CD4-positive, alpha-beta T cell treated with Interleukin-17A for 1 hour (primary cell): ENCODE measurements at regions not wholly inside any gene's neighbourhood (a gene's known extent, or its start where the extent isn't known, plus 50 kb on each side); places are given as distances from the start of the nearest gene placed in this dataset.
A peak's percentile ranks its signal among the peaks of the same experiment; 100 is the strongest.

Source experiments
- DNase-seq: peaks from one replicate; pipeline ENCODE4 v3.0.0-alpha.2; 2020

DNA sequence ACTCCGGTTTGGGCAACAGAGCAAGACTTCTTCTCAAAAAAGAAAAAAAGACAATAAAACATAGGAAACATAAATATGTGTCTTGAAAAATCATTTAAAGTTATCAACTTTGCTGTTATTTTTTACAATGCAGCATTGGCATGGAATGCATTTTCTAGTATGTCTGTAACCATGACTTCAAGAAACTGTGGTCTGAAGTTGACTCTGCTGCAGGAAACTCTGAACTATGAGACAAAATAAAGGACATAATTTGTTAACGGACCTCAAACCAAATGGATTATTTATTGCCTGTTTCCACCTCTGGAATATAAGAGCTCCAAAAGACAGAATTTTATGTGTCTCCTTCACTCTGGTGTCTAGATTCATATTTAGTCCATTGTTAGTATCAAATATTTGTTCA, 79.1 kb downstream of the TRIB2 start:
- DNase-seq: no peak

DNA sequence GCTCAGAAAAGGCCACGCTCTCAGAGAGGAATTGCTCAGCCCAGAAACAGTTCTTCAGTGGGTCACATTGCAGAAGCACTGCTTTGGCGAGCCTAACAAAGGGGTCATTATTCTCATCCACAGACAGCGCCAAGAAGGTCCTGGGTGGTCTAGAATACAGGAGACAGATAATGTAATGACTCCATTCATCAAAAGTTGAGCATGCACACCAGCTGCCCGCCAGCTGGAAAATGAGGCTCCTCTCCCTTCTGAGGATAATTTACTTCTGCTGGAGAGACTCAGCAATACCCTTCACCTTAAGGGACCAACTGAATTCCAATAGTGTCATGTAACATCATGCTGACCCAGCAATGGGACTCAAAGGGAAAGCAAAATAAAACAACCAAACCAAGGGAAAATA, 79.9 kb downstream of the TRIB2 start:
- DNase-seq: no peak

DNA sequence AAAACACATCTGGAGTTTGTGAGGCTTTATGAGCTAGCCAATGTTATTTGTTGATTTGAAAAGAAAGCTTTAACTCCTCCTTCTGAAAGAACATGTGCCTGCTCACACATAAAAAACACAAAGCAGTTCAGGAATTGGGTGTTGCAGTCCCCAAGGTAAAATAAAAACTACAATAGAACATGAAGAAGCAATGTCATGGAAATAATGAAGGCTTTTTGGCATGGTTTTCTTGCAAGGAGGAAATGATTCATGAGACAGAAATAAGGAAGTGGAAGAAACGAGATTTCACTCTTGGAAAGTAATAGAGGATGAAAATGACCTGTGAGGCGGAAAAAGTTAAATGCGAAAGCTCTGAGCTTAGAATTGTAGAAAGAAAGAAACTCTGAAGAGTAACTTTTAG, 81.1 kb downstream of the TRIB2 start:
- DNase-seq: no peak

DNA sequence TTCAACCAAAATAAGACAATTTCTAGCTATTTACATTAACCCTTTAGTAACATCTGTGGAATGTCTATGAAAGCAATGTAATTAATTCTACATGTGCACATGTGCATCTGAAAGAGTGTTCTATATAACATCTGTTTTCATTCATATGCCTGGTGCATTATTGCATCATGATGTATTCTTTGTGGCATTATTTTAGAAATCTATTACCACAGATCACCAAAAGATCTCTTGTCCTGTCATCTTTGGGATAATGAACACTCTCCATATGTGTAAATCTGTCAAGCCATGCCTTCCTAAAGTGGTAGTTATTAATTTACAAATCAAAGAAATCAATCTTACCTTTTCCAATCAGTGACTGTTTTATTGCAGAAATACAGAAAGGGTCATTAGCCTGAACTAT, 86.9 kb downstream of the TRIB2 start:
- DNase-seq: no peak

DNA sequence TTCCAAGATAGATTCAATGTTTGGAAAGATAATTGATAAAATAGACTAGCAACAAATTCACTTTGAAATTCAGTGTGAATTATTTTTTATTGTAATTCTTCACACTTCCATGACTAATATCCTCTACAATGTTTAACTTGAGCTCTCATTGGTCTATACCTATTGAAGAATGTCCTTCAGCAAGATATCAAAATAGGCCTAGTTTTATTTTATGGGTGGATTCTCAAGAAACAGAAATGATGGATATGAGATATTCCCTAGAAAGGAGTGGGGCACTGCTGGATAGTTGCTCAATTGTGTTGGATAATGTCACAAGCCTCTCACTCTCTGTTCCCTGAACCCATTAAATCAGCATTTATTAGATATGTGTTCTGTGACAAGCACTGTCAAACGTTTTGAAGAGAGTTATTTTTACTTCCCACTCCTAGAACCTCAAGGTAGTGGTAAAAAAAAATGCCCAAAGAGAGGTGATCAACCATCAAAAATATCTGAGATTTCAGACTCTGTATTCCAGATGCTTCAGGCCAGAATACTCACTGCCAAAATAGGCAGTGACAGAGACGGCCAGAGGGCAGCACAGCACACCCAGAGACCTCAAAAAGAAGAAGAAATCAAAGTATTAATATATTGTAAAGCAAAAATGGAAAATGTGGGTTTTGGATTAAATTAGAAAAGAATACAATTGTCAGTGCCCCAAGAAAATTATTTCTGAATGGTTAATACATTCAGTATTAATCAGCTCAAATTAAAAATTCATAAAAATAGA, 87.5 kb downstream of the TRIB2 start:
- DNase-seq: no peak

DNA sequence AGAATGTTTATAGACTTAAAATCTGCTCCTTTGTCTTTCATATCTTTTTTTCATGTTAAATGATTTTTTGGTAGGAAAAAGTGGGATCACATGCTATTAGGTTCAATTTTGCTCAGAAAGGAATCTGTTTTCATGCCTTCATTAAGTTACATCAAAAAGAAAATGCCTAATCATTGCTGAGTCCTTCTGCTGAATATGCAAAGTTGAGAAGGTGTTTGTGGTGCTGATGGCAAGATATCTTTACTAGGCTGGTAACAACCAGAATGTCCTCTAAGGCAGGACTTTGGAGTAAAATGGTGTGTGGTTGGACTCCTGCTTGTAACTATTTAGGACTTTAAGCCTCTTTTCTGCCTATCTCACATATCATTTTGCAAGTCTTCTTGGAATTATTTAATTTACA, 88.3 kb downstream of the TRIB2 start:
- no peak for DNase-seq

DNA sequence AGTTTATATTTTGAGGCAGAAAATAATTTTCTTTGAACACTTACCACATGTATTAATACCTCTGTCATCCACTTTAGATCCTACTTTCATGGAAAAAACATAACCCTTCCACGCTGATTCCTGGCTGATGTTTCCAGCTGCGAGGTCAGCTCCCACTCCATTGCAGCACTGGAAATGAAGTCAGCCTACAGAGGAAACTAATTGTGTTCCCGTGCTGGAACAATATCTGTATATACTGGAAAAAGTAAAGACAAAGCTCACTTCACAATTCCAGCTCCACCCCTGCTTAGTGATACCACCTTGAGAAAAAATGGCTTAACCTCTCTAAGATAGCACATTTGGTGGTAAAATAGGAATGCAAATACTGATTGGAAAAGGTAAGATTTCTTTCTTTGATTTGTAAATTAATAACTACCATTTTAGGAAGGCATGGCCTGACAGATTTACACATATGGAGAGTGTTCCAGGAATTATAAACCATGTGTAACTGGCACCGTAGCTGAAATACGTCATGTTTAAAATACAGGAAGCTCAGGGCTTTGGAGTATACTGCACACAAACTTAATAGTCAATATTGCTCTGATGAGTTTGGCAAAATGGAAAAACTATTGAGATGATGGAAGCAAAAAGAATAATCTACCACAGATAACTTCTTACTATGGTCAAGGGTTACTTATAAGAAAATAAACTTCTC, 90.0 kb downstream of the TRIB2 start:
- DNase-seq: no peak

DNA sequence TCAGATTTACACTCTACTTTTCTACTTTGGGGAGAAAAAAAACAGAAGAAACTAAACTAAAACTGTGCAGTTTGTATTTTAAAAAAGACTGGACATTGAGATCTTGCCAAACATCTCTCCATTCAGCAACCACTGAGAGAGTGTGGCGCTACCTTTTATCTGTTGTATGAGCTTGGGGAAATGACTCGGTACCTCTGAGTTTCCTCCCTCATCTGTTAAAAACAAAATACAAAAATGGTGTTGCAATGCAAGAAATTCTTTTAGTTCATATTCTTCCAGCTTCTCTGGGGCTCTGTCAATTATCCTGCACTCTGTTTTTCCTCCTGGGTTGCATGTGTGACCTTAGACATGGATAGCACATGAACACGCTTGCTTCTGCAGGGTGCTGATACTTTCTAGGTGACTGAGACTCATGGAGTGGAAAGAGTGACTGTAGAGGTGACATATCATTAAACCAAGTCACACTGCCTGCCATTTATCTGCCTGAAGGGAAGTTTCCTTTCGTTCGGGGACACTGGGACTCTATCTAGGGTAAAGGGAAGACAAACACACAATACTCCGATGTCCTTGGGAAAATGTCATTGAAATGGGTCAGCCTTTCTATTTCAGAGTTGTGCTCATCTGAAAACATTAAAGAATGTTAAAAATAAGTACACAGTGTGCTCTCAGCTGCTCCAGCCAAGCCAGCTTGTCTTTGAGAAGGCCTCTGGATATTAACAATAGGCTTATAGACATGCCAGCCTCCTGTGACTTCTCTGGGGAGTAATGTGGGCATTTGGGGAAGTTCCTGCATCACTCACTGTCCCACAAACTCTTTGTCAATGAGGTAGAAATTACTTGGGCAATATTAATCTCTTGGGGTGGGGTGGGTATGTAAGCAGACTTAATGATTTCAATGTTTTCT, 91.4 kb downstream of the TRIB2 start:
- DNase-seq: no peak

DNA sequence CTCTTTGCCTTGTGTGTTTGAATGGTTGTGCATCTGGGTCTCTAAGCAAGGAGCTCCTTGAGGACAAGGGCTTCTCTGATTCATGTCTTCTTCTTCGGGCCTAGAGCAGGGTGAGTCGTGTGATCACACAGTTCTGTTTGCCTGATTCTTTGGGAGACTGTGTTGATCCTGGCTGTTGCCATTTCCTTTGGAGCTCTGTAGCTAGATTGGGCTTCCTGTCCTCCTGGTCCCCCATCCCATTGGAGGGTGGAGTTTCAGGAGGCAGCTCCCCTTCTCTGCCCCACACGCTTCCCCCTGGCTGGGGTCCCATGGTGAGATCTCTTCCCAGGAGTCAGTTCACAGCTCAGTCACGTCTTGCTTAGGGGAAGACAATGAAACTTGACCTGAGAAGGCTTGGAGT, 92.8 kb downstream of the TRIB2 start:
- no peak for DNase-seq

DNA sequence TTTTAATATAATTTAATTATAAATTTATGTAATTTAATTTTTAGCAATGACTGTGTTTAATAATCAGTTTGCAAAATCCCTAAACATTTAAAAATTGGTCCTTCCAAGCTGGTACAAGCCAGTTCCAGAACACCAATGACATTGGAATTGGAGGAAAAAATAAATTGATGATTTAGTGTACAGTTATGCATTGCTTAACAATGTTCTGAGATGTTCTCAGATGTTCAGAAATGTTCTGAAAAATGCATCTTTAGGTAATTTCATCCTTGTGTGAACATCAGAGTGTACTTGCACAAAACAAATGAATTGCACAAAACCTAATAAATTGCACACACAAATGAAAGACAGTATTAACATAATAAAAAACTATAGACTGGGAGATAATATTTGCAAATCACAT, 95.2 kb downstream of the TRIB2 start:
- DNase-seq: no peak

DNA sequence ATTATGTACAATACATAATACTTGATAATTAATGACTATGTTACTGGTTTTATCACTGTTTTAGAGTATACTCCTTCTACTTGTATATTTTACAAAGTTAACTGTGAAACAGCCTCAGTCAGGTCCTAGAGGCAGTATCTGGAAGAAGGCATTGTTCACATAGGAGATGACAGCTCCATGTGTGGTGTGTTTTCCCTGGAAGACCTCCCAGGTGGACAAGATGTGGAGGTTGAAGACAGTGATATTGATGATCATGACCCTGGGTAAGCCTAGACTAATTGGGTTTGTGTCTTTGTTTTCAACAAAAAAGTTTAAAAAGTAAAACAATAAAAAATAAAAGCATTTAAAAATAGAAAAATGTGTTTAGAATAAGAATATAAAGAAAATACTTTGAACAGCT, 96.4 kb downstream of the TRIB2 start:
- no peak for DNase-seq

DNA sequence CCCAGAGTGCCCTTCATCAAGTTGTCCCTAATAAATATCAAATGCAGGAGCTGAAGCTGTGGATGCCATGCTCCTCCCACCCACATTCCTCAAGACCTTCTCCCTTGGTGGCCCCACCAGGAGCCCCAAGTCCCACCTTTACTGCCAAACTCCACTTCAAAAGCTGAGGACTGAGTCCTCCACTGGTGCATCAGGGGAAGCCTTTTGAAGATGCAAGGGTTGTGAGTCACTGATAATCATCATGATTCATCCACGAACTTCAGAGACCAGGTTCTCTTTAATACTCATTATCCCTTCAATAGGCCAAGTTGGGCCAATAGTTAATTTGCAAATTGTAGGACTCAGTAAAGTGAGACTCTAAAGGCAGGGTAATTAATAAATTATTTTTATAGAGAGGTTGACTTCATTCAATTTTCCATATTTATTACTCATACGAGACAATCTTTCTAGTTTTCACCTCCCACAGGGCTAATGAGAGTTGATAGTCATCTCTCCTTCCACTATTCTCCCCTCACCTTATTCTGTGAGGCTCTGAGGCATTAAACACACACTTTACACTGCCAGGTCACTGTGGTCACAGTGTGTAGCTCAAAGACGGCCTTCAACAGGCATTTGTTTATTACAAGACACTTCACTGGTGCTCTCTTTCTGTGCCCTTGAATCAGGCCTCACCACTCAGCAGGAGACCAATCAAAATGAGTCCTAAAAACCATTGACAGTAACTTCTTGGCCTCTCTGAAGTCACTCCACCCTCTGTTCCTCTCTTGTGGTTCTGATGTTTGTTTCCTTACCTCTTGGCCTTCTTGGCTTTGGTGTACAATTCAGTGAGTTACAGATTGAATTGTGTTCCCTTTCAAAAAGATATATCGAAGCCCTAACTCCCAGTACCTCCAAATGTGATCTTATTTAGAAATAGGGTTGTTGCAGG, 99.9 kb downstream of the TRIB2 start:
- peak; percentile 1 for DNase-seq

DNA sequence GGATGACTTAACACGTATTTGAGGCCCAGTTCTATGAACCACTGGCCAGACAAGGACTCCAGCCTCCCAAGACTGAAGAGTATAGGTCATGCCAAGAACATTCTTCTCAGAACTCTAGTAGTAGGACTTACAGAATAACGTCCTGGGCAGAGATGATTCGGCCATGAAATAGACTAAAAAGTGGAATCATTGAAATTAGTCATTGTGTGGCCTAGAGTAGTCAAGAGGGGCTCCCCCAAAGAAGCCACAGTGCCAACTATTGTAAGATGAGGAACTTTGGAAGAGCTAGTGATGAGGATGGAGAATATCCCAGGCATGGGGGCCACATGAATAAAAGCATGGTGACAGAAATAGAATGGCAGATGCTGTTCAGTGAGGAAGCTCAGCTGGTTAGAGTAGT, 101.1 kb downstream of the TRIB2 start:
- no peak for DNase-seq

DNA sequence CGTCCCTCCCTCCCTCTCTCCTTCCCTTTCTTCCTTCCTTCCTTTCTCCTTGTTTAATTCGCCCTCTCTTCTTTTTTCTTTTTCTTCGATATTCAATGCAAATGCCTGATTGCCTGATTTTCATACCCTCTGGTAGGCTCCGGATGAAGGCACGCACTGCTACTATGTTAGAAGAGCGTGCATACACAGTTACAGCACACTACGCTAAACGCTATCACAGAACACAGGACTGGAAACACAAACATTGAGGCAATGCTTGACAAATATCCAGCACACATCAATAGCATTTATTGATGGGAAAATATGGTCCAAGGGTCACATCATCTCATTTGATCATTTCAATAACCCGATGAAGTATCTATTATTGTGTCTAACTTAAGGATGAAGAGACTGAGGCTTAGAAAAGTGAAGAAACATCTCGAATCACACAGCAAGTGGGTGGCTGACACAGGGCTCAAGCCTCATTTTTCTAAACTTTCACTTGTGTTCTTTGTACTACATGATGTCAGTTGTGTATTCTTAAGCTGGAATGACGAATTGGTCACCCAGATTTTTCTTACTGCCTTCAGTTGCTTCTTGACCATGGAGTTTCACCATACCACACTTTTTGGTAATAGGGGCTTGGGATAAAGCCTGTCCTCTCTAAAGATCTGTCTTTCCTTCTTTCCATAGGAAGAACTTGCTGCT, 101.8 kb downstream of the TRIB2 start:
- DNase-seq: no peak

DNA sequence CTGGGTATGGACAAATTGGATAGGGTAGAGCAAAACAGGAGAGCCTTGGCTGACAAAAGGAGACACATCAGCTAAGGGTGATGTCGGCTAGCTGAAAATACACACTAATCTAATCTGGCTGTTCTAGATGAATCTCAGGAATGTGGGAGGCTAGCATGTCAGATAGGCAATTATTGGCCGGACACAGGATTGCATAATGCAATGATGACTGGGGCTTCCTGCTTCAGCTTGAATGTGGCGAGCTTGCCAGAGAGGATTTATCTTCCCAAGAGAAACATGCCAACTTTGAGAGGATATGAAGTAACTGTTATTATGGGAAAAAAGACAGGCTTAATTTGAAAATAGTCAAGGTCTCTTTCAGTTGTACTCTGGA, 102.4 kb downstream of the TRIB2 start:
- no peak for DNase-seq

DNA sequence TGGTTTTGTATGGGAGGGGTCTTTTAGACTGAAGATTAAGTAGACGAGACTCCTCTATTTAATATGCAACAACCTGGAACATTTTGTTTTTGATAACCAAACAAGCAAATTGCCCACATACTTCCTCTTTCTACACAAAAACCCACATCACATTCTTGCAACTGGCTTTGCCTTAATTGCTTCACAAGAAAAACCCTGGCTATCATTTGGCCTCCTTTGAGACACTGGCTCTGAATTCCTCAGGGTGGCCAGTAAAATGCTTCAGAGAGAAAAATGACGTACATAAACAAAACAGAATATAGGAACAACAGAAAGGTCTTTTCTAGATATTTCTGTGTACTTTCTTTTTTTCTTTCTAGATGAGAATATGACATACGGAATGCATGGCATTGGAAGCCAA, 103.0 kb downstream of the TRIB2 start:
- DNase-seq: no peak

DNA sequence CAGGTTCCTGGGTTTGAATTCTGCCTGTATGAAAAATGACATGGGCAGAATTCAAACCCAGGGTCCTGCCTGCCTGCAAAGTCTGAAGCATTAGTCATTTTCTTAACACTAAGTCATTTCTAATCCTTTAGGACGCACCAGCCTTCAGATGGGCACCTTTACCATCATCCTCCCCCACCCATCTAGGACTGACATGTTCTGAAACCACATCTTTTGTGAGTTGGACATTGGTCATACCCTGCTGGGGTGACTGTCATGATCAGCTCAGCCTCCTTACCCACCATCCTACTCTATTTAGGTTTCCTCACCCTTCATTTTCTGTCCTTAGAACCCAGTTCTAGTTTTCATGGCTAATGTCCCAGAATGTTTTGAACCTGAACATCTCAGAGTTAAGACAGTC, 104.9 kb downstream of the TRIB2 start:
- DNase-seq: no peak

DNA sequence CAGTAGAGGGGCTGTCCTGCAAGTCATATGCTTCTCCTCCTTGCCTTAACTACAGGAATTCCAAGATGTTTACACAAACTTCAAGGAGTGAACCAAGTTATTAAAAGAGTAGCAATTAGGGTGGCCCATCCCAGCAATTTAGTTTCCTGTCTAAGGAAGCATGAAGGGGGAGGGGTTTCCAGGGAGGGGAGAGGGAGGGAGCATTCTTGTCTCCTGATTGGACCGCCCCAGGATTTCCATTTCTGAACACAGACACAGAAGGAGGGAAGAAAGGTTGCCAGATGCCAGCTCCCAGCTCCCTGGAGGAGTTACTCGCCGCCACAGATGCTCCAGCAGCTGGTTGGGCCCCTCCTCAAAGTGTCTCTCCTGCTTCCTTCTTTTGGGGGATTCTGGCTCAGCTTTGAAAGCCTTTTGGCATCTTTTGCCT, 107.6 kb downstream of the TRIB2 start:
- no peak for DNase-seq

DNA sequence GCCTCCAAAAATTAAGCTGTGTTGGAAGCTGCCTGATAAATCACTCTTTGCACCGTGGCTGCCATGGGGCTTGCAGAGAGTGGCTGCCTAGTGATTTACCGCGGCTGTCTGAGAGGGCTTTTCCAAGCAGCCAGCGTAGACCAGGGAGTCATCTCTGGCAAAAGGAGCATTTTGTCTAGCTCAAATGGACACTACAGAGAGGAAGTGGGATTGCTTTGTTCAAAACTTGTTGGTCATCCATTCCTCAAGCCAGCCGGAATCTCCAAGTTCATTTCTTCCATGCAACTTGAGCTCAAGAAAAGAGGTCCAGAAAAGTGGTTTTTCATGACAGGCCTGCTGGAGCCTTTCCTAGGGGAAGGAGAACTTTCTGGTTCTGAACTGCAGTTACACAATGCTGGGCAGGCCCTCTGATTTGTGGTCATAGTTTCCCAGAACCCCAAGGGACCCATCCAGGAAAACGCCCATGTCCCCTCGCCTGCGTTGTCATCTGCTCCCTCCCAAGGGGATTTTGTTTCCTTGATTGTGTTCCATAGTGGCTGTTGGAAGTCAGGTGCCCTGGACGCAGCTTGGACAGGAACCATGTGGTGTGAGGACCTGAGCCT, 108.1 kb downstream of the TRIB2 start:
- DNase-seq: no peak

DNA sequence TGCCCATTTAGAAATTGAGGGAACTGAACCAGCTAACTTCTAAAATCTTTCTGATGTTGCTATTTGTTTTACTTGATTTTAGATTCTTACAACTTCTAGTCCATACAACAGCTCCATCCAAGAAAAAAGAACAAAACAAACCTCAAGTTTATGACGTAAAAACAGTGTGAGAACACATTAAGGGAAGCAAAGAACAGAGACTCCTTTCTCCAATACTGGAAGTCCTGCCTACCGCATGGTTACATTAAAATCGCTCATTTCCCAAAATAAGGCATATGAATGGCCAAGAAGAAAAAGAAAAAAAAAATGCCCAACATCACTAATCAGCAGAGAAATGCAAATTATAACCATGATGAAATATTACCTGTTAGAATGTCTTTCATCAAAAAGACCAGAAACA, 110.0 kb downstream of the TRIB2 start:
- no peak for DNase-seq

DNA sequence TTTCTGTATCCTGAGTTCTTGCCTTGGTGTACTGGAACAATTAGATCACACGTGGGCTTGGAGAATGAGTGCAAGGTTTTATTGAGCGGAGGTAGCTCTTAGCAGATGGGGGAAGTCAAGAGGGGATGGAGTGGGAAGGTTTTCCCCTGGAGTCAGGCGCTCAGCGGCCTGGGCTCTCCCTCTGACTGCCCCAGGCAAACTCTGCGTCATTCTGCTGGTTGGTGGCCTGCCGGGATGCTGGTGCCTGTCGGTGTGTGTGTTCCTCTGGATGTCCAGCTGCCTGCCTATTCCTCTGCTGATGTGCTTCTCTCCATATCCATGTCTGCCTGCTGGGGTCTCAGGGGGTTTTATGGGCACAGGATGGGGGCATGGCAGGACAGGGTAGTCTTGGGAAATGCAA, 111.0 kb downstream of the TRIB2 start:
- no peak for DNase-seq

DNA sequence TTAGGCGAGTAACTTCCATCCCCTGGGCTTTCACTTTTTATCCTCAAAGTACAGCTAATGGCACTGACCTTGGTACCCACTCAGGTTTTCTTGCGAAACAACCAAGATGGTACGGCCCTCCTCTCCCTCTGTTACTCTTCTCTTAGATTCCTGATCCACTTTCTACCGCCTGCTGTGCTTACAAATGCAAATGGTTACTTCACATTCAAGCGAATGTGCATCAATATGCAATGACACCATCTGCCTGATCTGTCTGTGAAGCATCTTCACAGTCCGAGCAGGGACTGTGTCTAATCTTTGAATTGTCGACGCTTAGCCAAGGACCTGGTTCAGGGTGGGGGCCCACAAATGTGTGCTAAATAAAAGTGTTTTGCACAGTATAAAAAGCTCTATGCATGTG, 112.2 kb downstream of the TRIB2 start:
- no peak for DNase-seq
